ENCODE measurements at regions not wholly inside any gene's neighbourhood (a gene's known extent, or its start where the extent isn't known, plus 50 kb on each side); places are given as distances from the start of the nearest gene placed in this dataset.

GRCh38 chr15:101539492-101539891 lies 50.0 kb upstream of the PCSK6 start:
- WGBS: 94% methylated on average over 13 of the region's 13 CpGs
- TF ChIP-seq EP300 (IDR thresholded peaks at IDR 0.05) (no peak), POLR2A (IDR thresholded peaks at IDR 0.05) (no peak), POLR2AphosphoS5 (IDR thresholded peaks at IDR 0.05) (no peak)
- Histone ChIP-seq H3K9me3 (no peaks in the 10 kb centered on the region), H3K27me3 (peaks cover 26% of the 10 kb centered on the region), H3K4me1 (no peaks in the 10 kb centered on the region), H3K27ac (no peak overlapping the region), H3K4me3 (no peak overlapping the region), H3K36me3 (no peaks in the 10 kb centered on the region)
- no peak for DNase-seq (ENCODE audit: low spot score in 2 of 2)
